ENCODE measurements at regions not wholly inside any gene's neighbourhood (a gene's known extent, or its start where the extent isn't known, plus 50 kb on each side); places are given as distances from the start of the nearest gene placed in this dataset.

- DNase-seq = no peak
Observed at GRCh38 chr11:107218123-107219013, 200.1 kb upstream of the GUCY1A2 start.

- DNase-seq = no peak
Observed at GRCh38 chr11:107217444-107217843, 199.2 kb upstream of the GUCY1A2 start.

GRCh38 chr11:107215010-107215409, 196.7 kb upstream of the GUCY1A2 start:
- no peak for DNase-seq

- DNase-seq = no peak
Observed at GRCh38 chr11:107203656-107204055, 185.4 kb upstream of the GUCY1A2 start.

GRCh38 chr11:107202241-107202640, 184.0 kb upstream of the GUCY1A2 start:
- no peak for DNase-seq

GRCh38 chr11:107198490-107199007, 180.3 kb upstream of the GUCY1A2 start:
- DNase-seq = no peak

- no peak for DNase-seq
Observed at GRCh38 chr11:107197932-107198331, 179.7 kb upstream of the GUCY1A2 start.

- no peak for DNase-seq
Observed at GRCh38 chr11:107196732-107197131, 178.5 kb upstream of the GUCY1A2 start.

GRCh38 chr11:107184986-107185385, 166.7 kb upstream of the GUCY1A2 start:
- DNase-seq = no peak

- DNase-seq = no peak
Observed at GRCh38 chr11:107183953-107184352, 165.7 kb upstream of the GUCY1A2 start.

- no peak for DNase-seq
Observed at GRCh38 chr11:107182978-107183377, 164.7 kb upstream of the GUCY1A2 start.

GRCh38 chr11:107180236-107180635, 162.0 kb upstream of the GUCY1A2 start:
- no peak for DNase-seq

- DNase-seq = no peak
Observed at GRCh38 chr11:107179829-107180228, 161.6 kb upstream of the GUCY1A2 start.

GRCh38 chr11:107177106-107177477, 158.8 kb upstream of the GUCY1A2 start:
- DNase-seq = no peak

GRCh38 chr11:107176148-107177105, 158.2 kb upstream of the GUCY1A2 start:
- DNase-seq = no peak

- DNase-seq = no peak
Observed at GRCh38 chr11:107174856-107175255, 156.6 kb upstream of the GUCY1A2 start.

GRCh38 chr11:107172996-107173395, 154.7 kb upstream of the GUCY1A2 start:
- no peak for DNase-seq

- no peak for DNase-seq
Observed at GRCh38 chr11:107157809-107158187, 139.5 kb upstream of the GUCY1A2 start.

- no peak for DNase-seq
Observed at GRCh38 chr11:107157146-107157808, 139.0 kb upstream of the GUCY1A2 start.

GRCh38 chr11:107151579-107151978, 133.3 kb upstream of the GUCY1A2 start:
- DNase-seq = no peak

GRCh38 chr11:107151158-107151557, 132.9 kb upstream of the GUCY1A2 start:
- DNase-seq = no peak

- no peak for DNase-seq
Observed at GRCh38 chr11:107140983-107141382, 122.7 kb upstream of the GUCY1A2 start.

- no peak for DNase-seq
Observed at GRCh38 chr11:107139396-107139795, 121.1 kb upstream of the GUCY1A2 start.
